GM11168 (cell line): ENCODE measurements at regions not wholly inside any gene's neighbourhood (a gene's known extent, or its start where the extent isn't known, plus 50 kb on each side); places are given as distances from the start of the nearest gene placed in this dataset.

Experiments
- in situ Hi-C: fragments of 300-500 bp; cut with MboI; formaldehyde crosslinking; loops from one replicate; pipeline ENCODE4 v1.12.0; 2022; ENCODE audit warnings: low sequenced_read_pairs; ENCODE audit not compliant: unreplicated experiment

DNA sequence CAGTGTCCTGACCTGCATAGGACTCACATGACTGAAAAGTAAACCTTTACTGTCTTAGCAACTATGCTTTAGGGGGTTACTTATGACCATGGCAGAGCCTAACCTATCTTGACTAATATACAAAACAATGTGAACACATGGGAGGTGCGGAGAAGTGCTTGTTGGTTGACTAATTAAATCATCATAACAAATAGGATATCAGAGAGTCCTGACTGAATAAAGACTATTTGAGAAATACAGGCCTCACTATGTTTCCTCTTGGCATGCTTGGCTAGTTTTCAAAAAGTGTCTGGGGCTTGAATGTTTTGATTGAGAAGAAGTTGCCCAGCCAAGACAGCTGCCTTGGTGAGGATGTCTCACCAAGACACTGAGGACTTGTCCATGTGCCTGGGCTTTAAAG is 104.4 kb upstream of the PHYHIPL start:
- in situ Hi-C loops, result no loop called here

DNA sequence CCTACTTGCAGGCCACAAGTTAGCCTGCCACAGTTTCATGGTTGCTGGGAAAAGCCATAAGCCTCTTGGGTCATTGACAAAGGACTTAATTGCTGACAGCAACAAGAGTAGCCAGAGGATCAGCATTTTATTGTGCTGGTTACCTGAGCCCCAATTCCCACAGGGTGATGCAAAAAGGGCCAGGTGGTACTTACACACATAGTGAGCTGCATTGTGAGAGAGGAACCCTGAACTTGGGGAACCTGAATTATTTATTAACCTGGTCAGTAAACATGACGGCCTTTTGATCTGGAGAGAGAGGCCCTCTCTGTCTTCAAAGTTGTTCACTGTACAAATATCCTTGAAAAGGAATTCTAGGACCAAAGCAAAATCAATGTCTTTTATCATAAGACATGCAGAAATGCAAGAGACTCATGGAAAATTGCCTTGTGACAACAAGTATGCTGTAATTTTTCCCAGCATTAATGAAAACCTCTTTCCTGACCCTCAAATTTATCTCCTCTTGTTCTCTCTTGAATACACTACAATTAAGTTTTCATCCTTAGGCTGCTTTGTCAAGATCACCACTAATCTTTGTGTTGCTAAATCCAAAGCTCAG is 102.9 kb upstream of the PHYHIPL start:
- in situ Hi-C loops, result no loop called here

DNA sequence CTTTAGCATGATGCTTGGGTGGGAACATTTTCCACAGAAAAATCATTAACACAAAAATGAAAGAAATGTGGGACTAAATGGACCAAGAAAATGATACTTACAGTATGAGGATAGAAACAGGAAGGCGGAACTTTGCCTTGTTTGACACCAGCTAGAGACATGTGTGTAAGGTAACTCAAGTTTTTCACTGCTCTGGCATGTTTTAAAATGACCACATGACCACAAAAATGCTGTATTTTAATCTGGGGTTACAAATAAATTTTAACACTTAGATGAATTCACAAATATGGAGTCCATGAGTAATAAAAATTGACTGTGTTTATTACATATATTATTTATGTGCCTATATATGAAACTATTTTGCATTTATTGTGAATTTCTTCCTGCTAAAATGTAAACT is 100.9 kb upstream of the PHYHIPL start:
- in situ Hi-C loops, result no loop called here

DNA sequence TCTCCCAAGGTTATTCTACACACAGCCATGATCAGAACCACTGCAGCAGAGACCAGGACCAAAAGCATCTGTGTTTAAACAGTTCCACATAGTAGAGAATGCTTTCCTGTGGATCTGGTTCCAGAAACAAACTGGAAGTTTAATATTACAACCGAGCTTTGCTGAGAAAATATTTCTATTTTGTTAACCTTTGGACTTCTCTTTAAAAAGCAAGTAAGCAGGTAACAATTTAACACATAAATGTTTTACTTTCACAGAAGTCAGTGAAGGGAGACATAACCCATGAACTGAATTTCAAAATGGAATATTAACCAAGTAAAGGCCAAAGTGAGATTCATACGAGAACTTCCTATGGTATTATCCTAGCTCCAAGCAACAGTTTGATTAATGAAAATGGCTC is 98.6 kb upstream of the PHYHIPL start:
- in situ Hi-C loops, result no loop called here

DNA sequence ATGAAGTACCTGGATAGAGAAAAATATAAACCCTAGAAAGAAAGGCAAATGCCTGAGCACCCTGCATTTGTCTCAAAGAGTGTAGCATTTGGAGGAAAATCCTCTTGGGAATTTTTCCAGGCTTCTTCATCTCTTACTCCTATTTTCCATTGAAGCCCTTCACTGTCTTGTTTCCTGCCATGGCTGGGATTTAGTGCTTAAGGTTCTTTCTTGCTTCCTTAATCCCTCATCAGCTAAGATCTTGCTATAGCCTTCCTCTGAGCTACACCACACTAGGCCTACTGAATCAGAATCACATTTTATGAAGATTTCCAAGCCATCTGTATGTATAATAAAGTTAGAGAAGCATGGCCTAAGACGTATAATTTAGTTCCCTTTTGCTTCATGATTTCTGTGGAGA is 97.5 kb upstream of the PHYHIPL start:
- in situ Hi-C loops, result no loop called here

- in situ Hi-C loops, result no loop called here
These were observed 96.8 kb upstream of the PHYHIPL start for GRCh38 chr10:59079386-59080226.

GRCh38 chr10:59082249-59082648 is 94.2 kb upstream of the PHYHIPL start:
- in situ Hi-C loops, result no loop called here

DNA sequence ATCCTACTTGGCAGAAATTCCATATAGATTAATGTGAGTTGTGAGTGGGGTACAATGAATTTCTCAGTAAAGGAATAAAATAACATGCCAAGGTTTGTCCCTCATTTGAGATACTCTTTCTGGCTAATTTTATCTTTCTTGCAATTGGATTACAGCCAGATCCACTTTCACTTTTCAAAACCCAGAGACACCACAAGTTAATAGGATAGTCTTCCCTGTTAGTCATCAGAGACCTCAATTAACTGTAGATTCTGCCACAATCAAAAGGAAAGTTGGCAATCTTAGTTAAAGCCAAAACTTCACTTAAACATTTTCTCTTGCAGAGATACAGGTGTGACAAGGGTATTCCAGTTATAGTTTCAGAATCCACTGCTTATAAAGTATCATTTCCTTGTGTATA is 91.4 kb upstream of the PHYHIPL start:
- in situ Hi-C loops, result no loop called here

DNA sequence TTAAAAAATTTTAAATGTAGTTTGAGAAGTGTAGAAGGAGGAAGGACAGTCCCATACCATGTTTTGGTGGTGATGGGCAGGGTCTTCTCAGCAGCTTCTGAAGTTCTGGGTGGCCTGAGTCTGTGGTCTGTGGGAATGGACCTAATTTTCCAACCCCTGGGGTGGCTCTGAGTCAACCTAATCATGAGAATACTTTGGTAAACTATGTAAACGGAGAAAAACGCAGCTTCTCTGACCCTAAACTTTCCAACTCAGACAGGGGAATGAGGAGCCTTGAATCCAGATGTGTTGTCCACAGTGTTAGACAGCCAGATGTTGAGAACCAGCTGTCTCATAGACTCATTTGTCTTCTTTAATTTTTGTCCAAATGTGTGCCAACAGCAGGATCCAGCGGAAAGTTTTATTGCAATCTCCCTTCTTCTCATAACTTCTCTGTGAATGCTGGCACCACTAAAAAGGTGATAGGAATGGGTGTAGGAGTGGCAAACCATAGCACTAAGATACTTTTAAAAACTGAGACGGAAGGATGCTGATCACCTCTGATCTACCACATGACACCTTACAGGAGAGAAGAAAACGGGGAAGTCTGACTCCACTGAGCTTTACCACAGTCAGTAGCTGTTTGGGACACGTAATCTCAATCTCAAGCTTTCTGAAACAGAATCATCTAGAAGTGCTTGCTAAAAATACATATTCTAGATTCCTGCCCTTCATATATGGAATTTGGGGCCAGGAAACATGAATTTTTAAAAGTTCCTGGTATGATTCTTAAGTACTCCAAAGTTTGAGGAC is 90.5 kb upstream of the PHYHIPL start:
- in situ Hi-C loops, result no loop called here

DNA sequence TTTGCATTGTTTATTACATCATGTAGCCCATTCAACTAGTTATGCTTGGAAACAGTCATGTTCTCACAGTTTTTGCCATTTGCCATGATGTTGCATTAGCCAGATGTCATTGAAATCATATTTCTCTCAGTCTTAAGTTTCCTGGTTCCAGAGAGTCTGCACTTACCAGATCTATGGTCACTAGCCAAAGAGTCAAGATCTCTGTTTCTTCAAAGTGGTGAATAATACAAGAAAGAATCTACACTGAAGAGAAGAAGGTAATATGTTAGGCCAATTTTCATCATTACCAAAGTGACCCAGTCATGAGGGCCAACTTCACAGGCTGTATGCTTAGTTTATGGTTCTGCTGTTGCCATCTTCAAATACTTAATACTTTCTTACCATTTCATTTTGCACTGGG is 89.0 kb upstream of the PHYHIPL start:
- in situ Hi-C loops, result no loop called here

- in situ Hi-C loops, result no loop called here
These were observed 87.4 kb upstream of the PHYHIPL start for GRCh38 chr10:59088912-59089573.

DNA sequence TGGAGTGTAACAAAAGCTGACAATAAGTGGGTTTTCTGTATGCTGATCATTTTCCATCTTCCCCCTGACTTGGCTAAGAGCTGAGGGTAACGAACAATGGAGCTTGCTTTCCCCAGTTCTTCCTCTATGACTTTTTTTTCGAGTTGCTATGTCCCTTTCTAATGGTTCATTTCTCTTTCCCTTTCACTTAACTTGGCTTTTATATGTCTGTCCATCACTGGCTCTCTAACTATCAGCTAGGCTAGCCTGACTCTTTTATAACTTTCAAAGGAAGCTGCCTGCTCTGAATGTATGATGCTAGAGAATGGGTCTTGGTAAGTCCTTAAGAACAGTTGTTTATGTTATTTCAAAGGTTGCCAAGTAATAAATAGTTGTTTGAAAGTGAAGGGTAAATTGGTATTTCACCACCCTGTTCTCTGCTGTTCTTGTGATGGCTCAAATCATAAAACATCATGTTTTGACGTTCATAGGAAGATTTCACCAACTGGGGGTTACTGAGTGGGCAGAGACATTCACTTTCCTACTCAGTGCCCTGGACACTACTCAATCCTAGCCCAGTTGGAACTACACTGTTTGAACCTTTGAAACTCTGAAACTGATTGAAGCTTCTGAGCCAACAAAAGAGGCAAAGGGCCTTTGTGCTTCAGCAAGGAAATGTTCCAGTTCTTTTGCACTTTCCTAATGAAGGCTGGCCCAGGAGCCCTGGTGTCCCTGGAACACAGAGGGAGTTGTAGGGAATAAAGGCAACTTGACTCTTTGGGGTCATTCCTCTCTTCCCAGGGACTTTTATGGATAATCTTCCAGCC is 85.4 kb upstream of the PHYHIPL start:
- in situ Hi-C loops, result no loop called here

DNA sequence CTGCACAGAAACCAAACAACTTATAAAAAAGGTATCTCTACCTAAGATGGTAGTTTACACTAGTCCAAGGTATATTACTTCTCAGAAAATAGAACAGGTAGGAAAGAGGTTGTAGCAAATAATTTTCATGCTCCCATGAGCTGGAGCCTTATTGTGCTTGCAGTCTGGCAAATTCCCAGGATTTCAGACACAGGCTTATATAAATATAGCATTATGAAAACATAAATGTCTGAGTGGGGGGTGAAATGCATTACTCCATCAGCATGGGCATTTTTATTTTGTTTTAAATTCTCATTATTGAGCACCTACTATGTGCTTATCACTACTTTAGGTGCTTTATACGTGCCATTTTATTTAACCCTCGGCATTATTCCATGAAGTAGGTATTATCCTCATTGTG is 83.0 kb upstream of the PHYHIPL start:
- in situ Hi-C loops, result no loop called here

GRCh38 chr10:59096631-59097030 is 79.8 kb upstream of the PHYHIPL start:
- in situ Hi-C loops, result no loop called here

- in situ Hi-C loops, result no loop called here
These were observed 78.1 kb upstream of the PHYHIPL start for GRCh38 chr10:59098387-59098786.

- in situ Hi-C loops, result no loop called here
These were observed 77.5 kb upstream of the PHYHIPL start for GRCh38 chr10:59098831-59099452.

DNA sequence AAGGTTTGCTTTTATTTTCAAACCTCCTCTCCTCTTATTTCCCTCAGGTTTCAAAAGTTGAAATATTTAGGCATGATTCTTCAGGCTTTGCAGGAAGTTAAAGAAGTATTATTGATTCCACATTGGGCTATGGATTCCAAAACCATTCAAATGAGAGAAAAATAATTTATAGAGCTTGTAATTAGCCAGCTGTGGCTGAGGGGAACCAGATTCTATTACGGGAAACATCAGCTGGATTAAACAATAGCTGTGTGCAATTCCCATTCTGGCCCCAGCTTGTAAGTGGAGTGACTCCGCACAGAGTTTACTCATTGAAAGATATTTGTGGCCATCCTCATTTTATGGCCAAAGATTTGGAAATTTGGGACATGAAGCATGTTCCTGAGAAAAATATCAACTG is 77.0 kb upstream of the PHYHIPL start:
- in situ Hi-C loops, result no loop called here

DNA sequence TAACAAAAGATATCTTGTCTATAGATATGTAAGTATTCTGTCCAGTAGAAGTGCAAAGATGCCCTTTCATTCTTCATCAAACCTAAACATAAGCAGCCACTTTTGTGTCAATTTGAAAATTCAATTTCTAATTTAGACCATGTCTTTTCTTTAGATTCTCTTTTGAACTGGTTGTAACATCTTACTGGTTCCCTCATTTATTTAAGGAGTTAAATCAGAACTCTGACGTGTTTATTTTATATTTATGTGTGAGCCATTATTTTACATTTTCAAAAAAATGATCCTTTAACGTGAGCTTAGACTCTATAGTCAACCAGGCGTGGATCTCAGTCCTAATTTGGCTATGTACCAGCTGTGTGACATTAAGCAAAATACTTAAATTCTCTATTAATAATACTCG is 74.0 kb upstream of the PHYHIPL start:
- in situ Hi-C loops, result no loop called here

- in situ Hi-C loops, result no loop called here
These were observed 72.3 kb upstream of the PHYHIPL start for GRCh38 chr10:59104186-59104585.

DNA sequence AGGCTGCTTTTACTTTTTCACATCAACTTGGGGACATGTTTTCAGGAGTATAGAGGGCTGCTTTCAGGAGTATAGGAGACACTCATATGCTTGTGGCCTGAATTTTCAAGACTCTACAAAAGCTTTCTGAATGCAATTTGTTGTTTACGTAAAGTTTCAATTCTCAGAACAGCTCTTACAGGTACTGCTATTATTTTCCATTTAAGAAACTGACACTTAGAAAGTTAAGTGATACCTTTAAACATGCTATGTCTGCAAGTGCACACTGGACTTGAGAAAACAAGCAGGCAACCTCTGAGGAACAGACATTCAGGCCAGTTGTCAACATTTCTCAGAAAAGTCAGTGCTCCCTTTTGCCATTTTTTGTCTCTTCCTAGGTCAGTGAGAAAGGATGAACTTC is 70.0 kb upstream of the PHYHIPL start:
- in situ Hi-C loops, result no loop called here
